Stimulated activated CD4-positive, alpha-beta T cell treated with anti-CD3 and anti-CD28 coated beads, Interleukin-1b, Interleukin-23, amount 100 ng/mL, for 24 hours (primary cell): ENCODE measurements at regions not wholly inside any gene's neighbourhood (a gene's known extent, or its start where the extent isn't known, plus 50 kb on each side); places are given as distances from the start of the nearest gene placed in this dataset.
"Not testable (repeated sequence)": the region's sequence is repeated elsewhere in the genome, so short reads cannot be mapped to it uniquely, and the experiment has no call there.

Source experiments
- DNase-seq, 4 experiments: peaks; one replicate each; pipeline ENCODE4 v3.0.0-alpha.2; 2020; ENCODE audit warnings: low read depth in 4 of 4, low spot score in 1 of 4

- no peak for DNase-seq
These were observed 881.3 kb upstream of the ATXN7L3B start for GRCh38 chr12:73656375-73656774.

GRCh38 chr12:73659802-73660201 is 877.8 kb upstream of the ATXN7L3B start:
- DNase-seq = no peak

DNA sequence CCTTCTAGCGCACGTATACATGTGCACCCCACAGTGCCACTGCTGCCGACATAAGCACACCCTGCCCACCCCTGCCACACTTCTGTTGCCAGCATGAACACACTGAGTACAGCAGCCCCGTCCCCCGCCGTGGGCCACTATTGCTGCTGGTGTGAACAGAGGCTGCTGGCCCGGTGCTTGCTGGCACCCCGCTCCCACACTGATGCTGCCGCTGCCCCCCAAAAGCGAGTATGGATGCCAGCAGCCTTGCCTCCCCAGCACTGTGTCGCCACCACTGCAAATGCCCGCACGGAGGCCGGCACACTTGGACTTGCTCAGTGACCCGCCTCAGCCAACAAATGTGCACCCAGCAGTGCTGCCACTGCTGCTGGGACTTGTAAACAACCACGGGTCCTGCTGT is 872.4 kb upstream of the ATXN7L3B start:
- DNase-seq = no peak

GRCh38 chr12:73671550-73671949 is 866.1 kb upstream of the ATXN7L3B start:
- not testable (repeated sequence) for DNase-seq

DNA sequence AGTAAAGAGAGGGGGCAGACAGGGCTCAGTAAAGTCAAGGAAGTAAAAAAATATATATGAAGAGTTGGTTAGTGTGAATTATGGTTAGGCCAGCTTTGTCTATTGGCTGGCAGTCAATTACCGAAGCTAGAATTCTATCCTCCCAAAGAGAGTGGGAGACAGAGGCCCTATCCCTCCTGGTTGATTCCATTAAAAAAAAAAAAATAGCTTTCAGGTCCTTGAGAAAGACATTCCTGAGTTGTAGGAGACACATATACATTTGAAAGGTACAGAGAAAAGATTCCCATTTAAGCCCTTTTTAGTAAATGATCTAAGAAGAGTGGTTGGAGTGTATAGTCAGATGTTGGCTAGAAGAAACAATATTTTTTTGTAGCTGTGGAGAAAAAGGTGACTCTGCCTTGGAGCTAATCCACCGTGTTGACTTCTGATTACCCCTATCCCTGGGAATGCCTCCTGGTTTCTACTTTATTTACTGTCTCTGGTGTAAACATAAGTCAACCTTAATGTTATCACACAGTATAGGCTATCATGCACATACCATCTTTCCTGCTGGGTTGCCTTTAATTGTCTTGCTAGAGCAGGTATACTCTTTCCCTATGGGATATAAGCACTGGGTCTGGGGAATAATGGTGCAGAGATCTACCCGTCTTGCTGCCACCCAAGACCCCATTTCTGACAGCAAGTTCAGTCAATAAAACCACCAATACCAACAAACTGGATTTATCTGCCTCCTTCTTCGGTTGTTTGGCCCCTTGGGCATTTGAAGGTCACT is 859.9 kb upstream of the ATXN7L3B start:
- DNase-seq = no peak

GRCh38 chr12:73678335-73678734 is 859.3 kb upstream of the ATXN7L3B start:
- DNase-seq = no peak

DNA sequence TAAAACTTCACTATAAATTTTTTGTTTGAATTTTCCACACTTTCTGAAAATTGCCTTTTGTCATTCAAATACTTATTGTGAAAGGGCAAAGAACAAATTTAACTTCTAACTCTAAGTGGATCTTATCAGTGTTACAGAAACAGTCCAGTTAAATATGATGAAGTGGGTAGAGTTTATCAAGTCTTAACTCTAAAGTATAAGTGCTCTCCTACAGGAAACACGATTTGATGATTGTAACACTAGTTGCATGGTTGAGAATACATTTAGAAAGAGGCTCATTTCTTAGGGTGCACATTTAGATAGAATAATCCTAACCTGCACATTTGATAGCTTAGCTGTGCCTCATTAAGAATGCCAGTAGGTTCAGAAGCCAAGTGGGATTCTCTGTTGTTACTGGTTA is 838.3 kb upstream of the ATXN7L3B start:
- no peak for DNase-seq

GRCh38 chr12:73714655-73715054 is 823.0 kb upstream of the ATXN7L3B start:
- DNase-seq = no peak

GRCh38 chr12:73716143-73716542 is 821.5 kb upstream of the ATXN7L3B start:
- DNase-seq = not testable (repeated sequence)

DNA sequence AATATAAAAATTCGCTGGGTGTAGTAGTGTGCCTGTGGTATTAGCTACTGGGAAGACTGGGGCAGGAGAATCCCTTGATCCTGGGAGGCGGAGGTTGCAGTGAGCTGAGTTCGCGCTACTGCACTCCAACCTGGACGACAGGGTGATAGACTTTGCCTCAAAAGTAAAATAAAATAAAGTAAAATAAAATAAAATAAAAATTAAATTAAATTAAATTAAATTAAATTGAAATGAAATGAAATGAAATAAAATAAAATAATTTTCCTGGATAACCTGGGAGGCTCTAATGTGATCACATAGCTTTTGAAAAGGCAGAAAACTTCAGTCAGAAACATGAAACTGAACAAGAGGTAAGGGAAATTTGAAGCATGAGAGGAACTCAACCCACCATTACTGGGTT is 818.4 kb upstream of the ATXN7L3B start:
- DNase-seq = no peak

GRCh38 chr12:73726881-73727280 is 810.8 kb upstream of the ATXN7L3B start:
- DNase-seq = no peak

DNA sequence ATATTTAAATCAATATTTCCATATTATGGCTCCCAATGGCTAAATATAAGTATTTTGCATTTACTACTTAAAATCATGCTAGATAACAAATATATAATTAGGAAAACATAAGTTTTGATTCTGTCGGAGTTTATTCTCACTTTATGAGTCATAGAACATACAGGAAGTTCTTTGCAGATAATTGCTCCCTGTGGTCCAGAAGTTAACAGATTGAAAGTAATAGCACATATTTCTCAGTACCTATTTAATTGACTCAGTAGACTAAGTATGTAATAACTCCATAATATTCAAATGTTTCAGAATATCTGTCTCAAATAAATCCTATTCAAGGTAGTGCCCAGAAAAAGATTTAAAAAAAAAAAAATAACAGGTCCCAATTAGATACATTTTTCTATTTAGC is 806.0 kb upstream of the ATXN7L3B start:
- no peak for DNase-seq

- no peak for DNase-seq
These were observed 768.3 kb upstream of the ATXN7L3B start for GRCh38 chr12:73769337-73769736.

DNA sequence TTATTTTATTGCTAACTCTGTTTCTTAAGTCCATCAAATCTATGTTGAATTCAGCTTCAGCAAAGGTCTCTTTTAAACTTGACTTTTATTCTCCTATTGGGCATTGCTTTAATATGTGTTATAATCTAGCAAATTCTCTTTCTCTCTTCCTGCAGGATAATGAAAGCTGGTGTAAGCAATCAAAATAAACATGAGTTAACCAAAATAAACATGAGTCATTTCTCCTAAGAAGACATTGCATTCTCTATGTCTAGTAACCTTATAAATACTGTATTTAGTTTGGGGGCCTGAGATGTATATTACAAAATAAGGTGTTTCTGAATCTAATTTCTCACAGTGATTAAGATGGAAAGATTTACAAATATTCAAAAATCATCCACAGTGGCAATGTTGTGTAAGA is 739.1 kb upstream of the ATXN7L3B start:
- no peak for DNase-seq

DNA sequence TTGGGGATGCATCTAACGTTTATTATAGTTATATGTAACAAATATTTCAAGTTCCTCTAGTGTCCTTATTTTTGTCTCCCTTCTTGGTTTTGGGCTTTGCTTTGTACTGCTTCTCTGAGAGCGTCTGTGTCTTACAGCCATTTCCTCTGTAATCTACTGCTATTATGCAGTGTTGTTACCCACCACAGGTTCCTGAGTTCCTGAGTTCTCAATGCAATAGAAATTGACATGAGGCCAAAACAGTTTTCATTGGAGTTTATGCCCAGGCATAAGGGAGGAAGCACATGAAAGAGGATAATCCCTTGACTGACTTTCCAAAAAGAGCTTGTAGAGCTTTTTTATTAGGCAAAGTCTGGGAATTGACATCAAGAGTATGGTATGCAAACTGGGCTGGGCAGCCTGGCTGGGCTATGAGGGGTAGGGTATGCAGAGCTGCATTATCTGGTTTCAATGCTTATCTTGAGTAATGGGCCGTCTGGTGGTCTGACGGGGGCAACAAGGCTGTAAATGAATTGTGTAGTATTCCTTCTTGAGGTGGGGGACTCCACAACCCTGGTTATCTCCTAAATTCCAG is 722.5 kb upstream of the ATXN7L3B start:
- DNase-seq = no peak

DNA sequence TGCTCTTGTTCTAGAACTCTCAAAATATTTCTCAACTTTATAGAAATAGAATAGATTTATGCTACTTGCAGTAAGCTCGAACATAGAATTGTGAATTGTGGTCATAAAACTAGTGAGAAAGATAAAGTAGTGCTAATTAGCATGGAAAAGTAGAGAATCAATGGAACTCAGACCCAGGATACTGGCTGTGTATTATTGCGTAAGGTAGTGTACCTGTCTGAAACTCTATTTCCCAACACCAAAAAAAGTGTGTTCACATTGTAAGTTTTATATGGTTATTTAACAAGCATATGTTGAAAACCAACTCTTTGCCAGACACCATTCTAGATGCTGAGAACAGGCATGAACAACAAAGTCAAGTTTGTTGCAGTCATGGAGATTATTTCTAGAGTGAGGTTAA is 720.5 kb upstream of the ATXN7L3B start:
- no peak for DNase-seq

DNA sequence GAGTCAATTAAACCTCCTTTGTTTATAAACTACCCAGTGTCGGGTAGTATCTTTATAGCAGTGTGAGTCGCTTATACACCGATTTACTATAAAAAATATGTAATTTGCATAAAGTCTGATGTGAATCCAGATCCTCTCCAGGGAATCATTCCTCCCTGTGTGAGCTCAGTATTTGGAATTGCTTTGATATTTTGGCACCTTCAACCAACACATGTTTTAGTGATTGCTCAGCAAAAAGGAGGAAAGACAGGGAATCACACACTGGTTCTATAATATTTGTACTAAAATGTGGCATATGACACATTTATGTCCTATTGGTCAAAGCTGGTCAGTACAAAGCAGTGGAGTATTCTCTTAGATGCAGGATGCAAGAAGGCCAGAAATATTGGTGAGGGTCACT is 703.9 kb upstream of the ATXN7L3B start:
- DNase-seq = no peak

DNA sequence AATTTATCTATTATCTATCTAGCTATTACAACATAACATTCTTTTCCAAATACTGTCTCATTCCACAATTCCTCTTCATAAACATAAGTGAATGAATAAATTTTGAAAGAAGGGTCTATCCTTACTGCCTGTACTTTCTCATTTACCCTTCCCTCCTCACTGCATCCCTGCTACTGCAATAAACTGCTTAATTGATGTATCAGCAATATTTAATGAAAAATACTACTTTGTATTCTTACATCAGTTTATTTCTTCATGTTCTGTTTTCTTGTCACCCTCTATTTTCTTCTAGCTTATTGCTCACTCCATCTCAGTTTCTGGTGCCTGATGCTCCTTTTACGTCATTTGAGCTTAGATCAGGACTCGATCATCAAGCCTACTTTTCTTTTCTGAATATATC is 695.7 kb upstream of the ATXN7L3B start:
- DNase-seq = no peak

GRCh38 chr12:73863546-73863945 is 674.1 kb upstream of the ATXN7L3B start:
- DNase-seq = no peak

- no peak for DNase-seq
These were observed 670.5 kb upstream of the ATXN7L3B start for GRCh38 chr12:73867147-73867546.

- DNase-seq = not testable (repeated sequence)
These were observed 660.3 kb upstream of the ATXN7L3B start for GRCh38 chr12:73877291-73877690.

DNA sequence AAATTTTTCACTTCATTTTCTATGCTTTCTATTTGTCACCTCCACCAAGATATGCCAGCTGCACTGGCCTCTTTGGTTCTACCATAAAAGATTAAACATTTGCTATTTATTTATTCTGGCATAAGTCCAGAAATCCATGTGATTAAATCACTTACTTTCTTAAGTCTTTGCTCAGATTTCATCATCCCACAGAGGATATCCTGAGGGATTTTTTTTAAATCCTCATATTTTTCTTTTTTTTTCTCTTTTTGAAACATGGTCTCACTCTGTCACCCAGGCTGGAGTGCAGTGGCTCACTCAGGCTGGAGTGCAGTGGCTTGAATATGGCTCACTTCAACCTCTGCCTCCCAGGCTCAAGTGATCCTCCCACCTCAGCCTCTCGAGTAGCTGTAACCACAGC is 645.4 kb upstream of the ATXN7L3B start:
- no peak for DNase-seq

DNA sequence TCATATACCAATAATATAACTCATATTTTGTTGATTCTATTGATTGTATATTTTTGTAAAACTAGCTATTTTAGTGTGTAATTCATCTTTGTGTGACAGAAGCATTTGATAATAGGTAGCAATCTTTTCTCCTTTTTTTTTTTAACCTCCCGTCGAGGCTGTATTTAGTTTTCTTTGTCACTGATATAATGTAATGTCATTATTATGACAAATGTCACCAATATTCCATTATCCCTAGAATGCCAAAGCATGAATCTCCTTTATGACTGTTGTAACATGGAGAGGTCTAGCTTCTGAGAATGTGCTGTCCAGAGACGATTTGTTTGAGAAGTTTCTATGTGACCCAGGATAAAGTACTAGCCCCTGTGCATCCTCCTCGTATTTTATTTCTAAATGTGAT is 639.0 kb upstream of the ATXN7L3B start:
- DNase-seq = no peak
